Stimulated activated CD8-positive, alpha-beta memory T cell treated with anti-CD3 and anti-CD28 coated beads, Interleukin-7, amount 100 ng/mL, for 24 hours (primary cell): ENCODE measurements at regions not wholly inside any gene's neighbourhood (a gene's known extent, or its start where the extent isn't known, plus 50 kb on each side); places are given as distances from the start of the nearest gene placed in this dataset.
"Not testable (repeated sequence)": the region's sequence is repeated elsewhere in the genome, so short reads cannot be mapped to it uniquely, and the experiment has no call there.

Experiments used
- DNase-seq: peaks from one replicate; pipeline ENCODE4 v3.0.0-alpha.2; 2020; ENCODE audit warnings: low read depth

GRCh38 chr16:32947336-32947735 lies 246.7 kb upstream of the TP53TG3C start:
- DNase-seq, result not testable (repeated sequence)

- not testable (repeated sequence) for DNase-seq
Measured at GRCh38 chr16:32946041-32946560, 247.9 kb upstream of the TP53TG3C start.

- not testable (repeated sequence) for DNase-seq
Measured at GRCh38 chr16:32945311-32945710, 248.7 kb upstream of the TP53TG3C start.

- not testable (repeated sequence) for DNase-seq
Measured at GRCh38 chr16:32939845-32940244, 254.2 kb upstream of the TP53TG3C start.

- not testable (repeated sequence) for DNase-seq
Measured at GRCh38 chr16:32937929-32938328, 256.1 kb upstream of the TP53TG3C start.

- peak; percentile 1 for DNase-seq
Measured at GRCh38 chr16:32932240-32933040, 256.5 kb upstream of the TP53TG3 start.

- not testable (repeated sequence) for DNase-seq
Measured at GRCh38 chr16:32925192-32925591, 249.2 kb upstream of the TP53TG3 start.

- not testable (repeated sequence) for DNase-seq
Measured at GRCh38 chr16:32922578-32922977, 246.6 kb upstream of the TP53TG3 start.

- DNase-seq, result not testable (repeated sequence)
Measured at GRCh38 chr16:32915346-32915745, 239.4 kb upstream of the TP53TG3 start.

- peak; percentile 7 for DNase-seq
Measured at GRCh38 chr16:32897782-32898181, 221.8 kb upstream of the TP53TG3 start.

GRCh38 chr16:32885392-32885791 lies 209.4 kb upstream of the TP53TG3 start:
- DNase-seq, result not testable (repeated sequence)

GRCh38 chr16:32884556-32884955 lies 208.6 kb upstream of the TP53TG3 start:
- DNase-seq, result not testable (repeated sequence)

- DNase-seq, result not testable (repeated sequence)
Measured at GRCh38 chr16:32882328-32882857, 206.4 kb upstream of the TP53TG3 start.

GRCh38 chr16:32881631-32882030 lies 205.7 kb upstream of the TP53TG3 start:
- not testable (repeated sequence) for DNase-seq

- DNase-seq, result not testable (repeated sequence)
Measured at GRCh38 chr16:32880009-32880408, 204.0 kb upstream of the TP53TG3 start.

GRCh38 chr16:32876718-32877117 lies 200.8 kb upstream of the TP53TG3 start:
- not testable (repeated sequence) for DNase-seq

- not testable (repeated sequence) for DNase-seq
Measured at GRCh38 chr16:32873783-32874182, 197.8 kb upstream of the TP53TG3 start.

GRCh38 chr16:32873120-32873519 lies 197.2 kb upstream of the TP53TG3 start:
- DNase-seq, result not testable (repeated sequence)

GRCh38 chr16:32870628-32871027 lies 194.7 kb upstream of the TP53TG3 start:
- not testable (repeated sequence) for DNase-seq

GRCh38 chr16:32868334-32868733 lies 192.4 kb upstream of the TP53TG3 start:
- DNase-seq, result not testable (repeated sequence)

GRCh38 chr16:32865284-32865683 lies 189.3 kb upstream of the TP53TG3 start:
- DNase-seq, result not testable (repeated sequence)

- not testable (repeated sequence) for DNase-seq
Measured at GRCh38 chr16:32861476-32862201, 185.7 kb upstream of the TP53TG3 start.
